ENCODE measurements at regions not wholly inside any gene's neighbourhood (a gene's known extent, or its start where the extent isn't known, plus 50 kb on each side); places are given as distances from the start of the nearest gene placed in this dataset.

GRCh38 chr2:157986761-157987160 lies 110.6 kb upstream of the ACVR1 start:
- TF ChIP-seq CTCF (conservative IDR thresholded peaks at IDR 0.05; ENCODE audit: low read depth, low read length) (no peak), EZH2phosphoT487 (IDR thresholded peaks at IDR 0.05; ENCODE audit: borderline replicate concordance, low read length) (no peak)

Data from PC-3 (cell line).